Fibroblast of lung (primary cell): ENCODE measurements at regions not wholly inside any gene's neighbourhood (a gene's known extent, or its start where the extent isn't known, plus 50 kb on each side); places are given as distances from the start of the nearest gene placed in this dataset.

ENCODE experiments used
- DNase-seq, 2 donors: peaks; one replicate each; pipeline versions ENCODE4 v3.0.0 to v3.0.0-alpha.2; 2010; ENCODE audit warnings: low read depth in 2 of 2
- H2AFZ ChIP-seq: 2 replicates; pipeline ENCODE4 v1.5.1; 2012; ENCODE audit warnings: low read length, control low read depth, inconsistent platforms
- H3K27ac ChIP-seq: 2 replicates; pipeline ENCODE4 v1.5.1; 2011; ENCODE audit warnings: low read length, control low read depth; ENCODE audit not compliant: insufficient read depth
- H3K27me3 ChIP-seq: 2 replicates; pipeline ENCODE4 v1.5.1; 2011; ENCODE audit warnings: mild to moderate bottlenecking, low read length; ENCODE audit not compliant: control insufficient read depth, insufficient read depth
- H3K36me3 ChIP-seq: 2 replicates; pipeline ENCODE4 v1.5.1; 2011; ENCODE audit warnings: low read length; ENCODE audit not compliant: control insufficient read depth, insufficient read depth
- H3K4me1 ChIP-seq: 2 replicates; pipeline ENCODE4 v1.5.1; 2011; ENCODE audit warnings: low read length; ENCODE audit not compliant: control insufficient read depth, insufficient read depth; ENCODE audit errors: extremely low read depth
- H3K4me2 ChIP-seq: 2 replicates; pipeline ENCODE4 v1.5.1; 2011; ENCODE audit warnings: low read length, control low read depth; ENCODE audit not compliant: insufficient read depth; ENCODE audit errors: extremely low read depth
- H3K4me3 ChIP-seq, 4 experiments: fragments of 200-600 bp in 1 of 4; sonication (generic) in 1 of 4; replicated peaks in 1 of 4; 2 replicates each; pipeline ENCODE4 v1.5.1; 2011 to 2016; ENCODE audit warnings: low read length in 4 of 4, low read depth in 3 of 4, mild to moderate bottlenecking in 3 of 4, control low read depth in 2 of 4, inconsistent platforms in 1 of 4, mixed read lengths in 1 of 4; ENCODE audit not compliant: insufficient read depth in 1 of 4; ENCODE audit errors: control extremely low read depth in 1 of 4
- H3K79me2 ChIP-seq: 2 replicates; pipeline ENCODE4 v1.5.1; 2012; ENCODE audit warnings: mild to moderate bottlenecking, low read length, inconsistent platforms; ENCODE audit not compliant: control insufficient read depth, insufficient read depth
- H3K9ac ChIP-seq: 2 replicates; pipeline ENCODE4 v1.5.1; 2011; ENCODE audit warnings: mild to moderate bottlenecking, low read length, control low read depth; ENCODE audit not compliant: insufficient read depth
- H3K9me3 ChIP-seq: 2 replicates; pipeline ENCODE4 v1.5.1; 2012; ENCODE audit warnings: low read depth, low read length; ENCODE audit not compliant: control insufficient read depth, insufficient read depth
- H4K20me1 ChIP-seq: 2 replicates; pipeline ENCODE4 v1.5.1; 2011; ENCODE audit warnings: low read length; ENCODE audit not compliant: control insufficient read depth, insufficient read depth; ENCODE audit errors: extremely low read depth
- CTCF ChIP-seq, 2 donors: IDR thresholded peaks in 1 of 2; conservative IDR thresholded peaks in 1 of 2; 1 replicate in 1 of 2; 2 replicates in 1 of 2; pipeline ENCODE4 v1.5.1; 2011 to 2012; ENCODE audit warnings: low read length in 2 of 2, control low read depth in 1 of 2, inconsistent platforms in 1 of 2, low read depth in 1 of 2, mild to moderate bottlenecking in 1 of 2
- EZH2 ChIP-seq: IDR thresholded peaks from 2 replicates; pipeline ENCODE4 v1.5.1; 2012; ENCODE audit warnings: low read length, control low read depth, mild to moderate bottlenecking; ENCODE audit errors: missing control alignments

GRCh38 chr13:91166714-91167511, 180.6 kb upstream of the MIR17HG start:
- Histone ChIP-seq H3K9me3 (no peaks in the 10 kb centered on the region), H2AFZ (no peak overlapping the region), H3K27ac (no peak overlapping the region), H3K27me3 (no peaks in the 10 kb centered on the region), H3K4me1 (no peaks in the 10 kb centered on the region), H3K4me3 (no peak overlapping the region), H4K20me1 (no peaks in the 10 kb centered on the region), H3K79me2 (no peaks in the 10 kb centered on the region), H3K9ac (no peak overlapping the region), H3K4me2 (no peak overlapping the region), H3K36me3 (no peaks in the 10 kb centered on the region)
- no peak for DNase-seq
- TF ChIP-seq CTCF (conservative IDR thresholded peaks at IDR 0.05 in 1 of 2, IDR thresholded peaks at IDR 0.05 in 1 of 2; ENCODE audit: low read depth in 1 of 2, low read length in 2 of 2) (no peak), EZH2 (no peak)

- no peaks in the 10 kb centered on the region for H4K20me1 ChIP-seq
- no peak overlapping the region for H3K9ac ChIP-seq
- no peak overlapping the region for H3K4me2 ChIP-seq
- no peak overlapping the region for H3K27ac ChIP-seq
- no peaks in the 10 kb centered on the region for H3K79me2 ChIP-seq
- H2AFZ ChIP-seq = no peak overlapping the region
- H3K4me3 ChIP-seq = no peak overlapping the region
- DNase-seq = peak; percentile 18 to 64
- no peaks in the 10 kb centered on the region for H3K27me3 ChIP-seq
- TF ChIP-seq EZH2 (no peak), CTCF (conservative IDR thresholded peaks at IDR 0.05 in 1 of 2, IDR thresholded peaks at IDR 0.05 in 1 of 2; ENCODE audit: low read depth in 1 of 2, low read length in 2 of 2) (no peak)
- no peaks in the 10 kb centered on the region for H3K9me3 ChIP-seq
- no peaks in the 10 kb centered on the region for H3K36me3 ChIP-seq
- no peaks in the 10 kb centered on the region for H3K4me1 ChIP-seq
Observed at GRCh38 chr13:91167706-91168385, 179.6 kb upstream of the MIR17HG start.

- no peak overlapping the region for H3K27ac ChIP-seq
- no peak overlapping the region for H3K4me3 ChIP-seq
- H3K36me3 ChIP-seq = no peaks in the 10 kb centered on the region
- no peaks in the 10 kb centered on the region for H3K27me3 ChIP-seq
- no peaks in the 10 kb centered on the region for H3K9me3 ChIP-seq
- DNase-seq = no peak
- no peak overlapping the region for H3K4me2 ChIP-seq
- no peak for TF ChIP-seq CTCF (conservative IDR thresholded peaks at IDR 0.05 in 1 of 2, IDR thresholded peaks at IDR 0.05 in 1 of 2; ENCODE audit: low read depth in 1 of 2, low read length in 2 of 2)
- TF ChIP-seq EZH2 = no peak
- no peaks in the 10 kb centered on the region for H3K4me1 ChIP-seq
- no peak overlapping the region for H2AFZ ChIP-seq
- H3K9ac ChIP-seq = no peak overlapping the region
- H4K20me1 ChIP-seq = no peaks in the 10 kb centered on the region
- H3K79me2 ChIP-seq = no peaks in the 10 kb centered on the region
Observed at GRCh38 chr13:91168386-91168711, 179.1 kb upstream of the MIR17HG start.
